H1 (cell line): ENCODE measurements at regions not wholly inside any gene's neighbourhood (a gene's known extent, or its start where the extent isn't known, plus 50 kb on each side); places are given as distances from the start of the nearest gene placed in this dataset.

Experiments used
- CTCF ChIA-PET: fragments of 300-600 bp; sonication (Branson Sonifier 250); formaldehyde crosslinking; loops from one replicate; lab custom pipeline; 2021; ENCODE audit not compliant: partially characterized antibody; lab: Charles Lee
- POLR2A ChIA-PET: fragments of 300-600 bp; sonication (Branson Sonifier 250); formaldehyde crosslinking; loops from one replicate; lab custom pipeline; 2021; ENCODE audit warnings: inconsistent platforms; ENCODE audit not compliant: partially characterized antibody; lab: Charles Lee
- DNase-seq, 2 experiments: peaks; one replicate each; pipeline versions ENCODE4 v3.0.0 to v3.0.0-alpha.2; 2010 to 2022; ENCODE audit warnings: low spot score in 2 of 2, low read depth in 1 of 2, mixed read lengths in 1 of 2
- FAIRE-seq: peaks from 2 replicates; lab custom pipeline; 2011; peaks lifted over from hg19 to GRCh38; lab: Jason Lieb, UNC
- H2AFZ ChIP-seq: 2 replicates; pipeline ENCODE4 v1.8.1; 2012; ENCODE audit warnings: low read length, inconsistent platforms
- H2AK5ac ChIP-seq: 2 replicates; pipeline ENCODE4 v1.6.1; 2013; ENCODE audit warnings: low read depth, low read length
- H2BK120ac ChIP-seq: replicated peaks from 2 replicates; pipeline ENCODE3; 2013; ENCODE audit warnings: low read depth, low read length, inconsistent platforms
- H2BK12ac ChIP-seq: 2 replicates; pipeline ENCODE4 v1.6.1; 2013; ENCODE audit warnings: low read depth, low read length
- H2BK15ac ChIP-seq: 2 replicates; pipeline ENCODE4 v1.6.1; 2013; ENCODE audit warnings: low read length
- H2BK20ac ChIP-seq: 2 replicates; pipeline ENCODE4 v1.6.1; 2013; ENCODE audit warnings: low read length
- H2BK5ac ChIP-seq: 2 replicates; pipeline ENCODE4 v1.6.1; 2013; ENCODE audit warnings: low read depth, low read length
- H3K14ac ChIP-seq: 2 replicates; pipeline ENCODE4 v1.6.1; 2013; ENCODE audit warnings: inconsistent platforms; ENCODE audit not compliant: insufficient read length
- H3K18ac ChIP-seq: 2 replicates; pipeline ENCODE4 v1.6.1; 2013; ENCODE audit warnings: low read length; ENCODE audit errors: extremely low read depth
- H3K23ac ChIP-seq: 2 replicates; pipeline ENCODE4 v1.6.1; 2013; ENCODE audit warnings: inconsistent platforms; ENCODE audit not compliant: insufficient read length
- H3K23me2 ChIP-seq: 2 replicates; pipeline ENCODE4 v1.6.1; 2013; ENCODE audit warnings: low read depth, low read length
- H3K27ac ChIP-seq: 2 replicates; pipeline ENCODE4 v1.6.1; 2011; ENCODE audit warnings: low read depth, low read length, inconsistent platforms
- H3K27me3 ChIP-seq, 4 experiments: replicated peaks in 1 of 4; 1 replicate in 1 of 4; 2 replicates in 3 of 4; pipeline versions ENCODE4 v1.6.1 to v1.8.1; 2011 to 2013; ENCODE audit warnings: low read length in 3 of 4, mild to moderate bottlenecking in 3 of 4, inconsistent platforms in 2 of 4, mixed read lengths in 2 of 4, moderate library complexity in 1 of 4; ENCODE audit not compliant: control insufficient read depth in 3 of 4, insufficient read depth in 3 of 4; ENCODE audit errors: extremely low read depth in 1 of 4
- H3K36me3 ChIP-seq, 4 experiments: 2 replicates each; pipeline versions ENCODE4 v1.6.1 to v1.8.1; 2011 to 2013; ENCODE audit warnings: mild to moderate bottlenecking in 4 of 4, low read length in 3 of 4, moderate library complexity in 2 of 4, control low read depth in 1 of 4, inconsistent platforms in 1 of 4; ENCODE audit not compliant: insufficient read depth in 4 of 4, control insufficient read depth in 2 of 4
- H3K4ac ChIP-seq: replicated peaks from 2 replicates; pipeline ENCODE3; 2013; ENCODE audit warnings: low read length, low read depth, mixed read lengths, inconsistent platforms; ENCODE audit not compliant: insufficient read length
- H3K4me1 ChIP-seq, 4 experiments: replicated peaks in 1 of 4; 1 replicate in 1 of 4; 2 replicates in 3 of 4; pipeline versions ENCODE4 v1.6.1 to v1.8.1; 2011 to 2013; ENCODE audit warnings: low read length in 3 of 4, inconsistent platforms in 2 of 4, mixed read lengths in 1 of 4; ENCODE audit not compliant: insufficient read depth in 4 of 4, control insufficient read depth in 3 of 4
- H3K4me2 ChIP-seq, 2 experiments: 2 replicates each; pipeline versions ENCODE4 v1.6.1 to v1.8.1; 2011 to 2013; ENCODE audit warnings: low read depth in 2 of 2, low read length in 2 of 2, control low read depth in 1 of 2, inconsistent platforms in 1 of 2, mild to moderate bottlenecking in 1 of 2; ENCODE audit not compliant: insufficient read depth in 1 of 2
- H3K4me3 ChIP-seq, 4 experiments: fragments of 200-600, 300-600 bp in 1 of 4; sonication (generic), shearing (Covaris generic), sonication (Bioruptor Twin) in 1 of 4; 2 replicates each; pipeline versions ENCODE4 v1.5.1 to v1.8.1; 2011 to 2016; ENCODE audit warnings: low read length in 4 of 4, low read depth in 3 of 4, control low read depth in 2 of 4, inconsistent platforms in 2 of 4, mild to moderate bottlenecking in 2 of 4, mixed read lengths in 1 of 4, moderate library complexity in 1 of 4; ENCODE audit not compliant: insufficient read depth in 2 of 4; ENCODE audit errors: extremely low read depth in 1 of 4
- H3K56ac ChIP-seq: replicated peaks from 2 replicates; pipeline ENCODE3; 2013; ENCODE audit warnings: low read depth, mild to moderate bottlenecking, mixed read lengths, low read length, inconsistent platforms; ENCODE audit not compliant: insufficient read length
- H3K79me1 ChIP-seq: 2 replicates; pipeline ENCODE4 v1.6.1; 2013; ENCODE audit warnings: low read depth, low read length, control low read depth
- H3K79me2 ChIP-seq, 2 experiments: 2 replicates each; pipeline versions ENCODE4 v1.6.1 to v1.8.1; 2012 to 2013; ENCODE audit warnings: low read length in 2 of 2, mild to moderate bottlenecking in 2 of 2, inconsistent platforms in 1 of 2; ENCODE audit not compliant: insufficient read depth in 2 of 2, control insufficient read depth in 1 of 2
- H3K9ac ChIP-seq, 4 experiments: replicated peaks in 1 of 4; 1 replicate in 1 of 4; 2 replicates in 3 of 4; pipeline versions ENCODE4 v1.6.1 to v1.8.1; 2011 to 2013; ENCODE audit warnings: low read depth in 3 of 4, low read length in 3 of 4, control low read depth in 2 of 4, mild to moderate bottlenecking in 2 of 4, moderate library complexity in 2 of 4, inconsistent platforms in 1 of 4; ENCODE audit errors: extremely low read depth in 1 of 4
- H3K9me3 ChIP-seq, 2 experiments: 2 replicates each; pipeline versions ENCODE4 v1.6.1 to v1.8.1; 2012 to 2013; ENCODE audit warnings: mild to moderate bottlenecking in 2 of 2, moderate library complexity in 2 of 2, control low read depth in 1 of 2, inconsistent platforms in 1 of 2, low read depth in 1 of 2, low read length in 1 of 2, mixed read lengths in 1 of 2; ENCODE audit not compliant: insufficient read depth in 2 of 2
- H4K20me1 ChIP-seq, 2 experiments: replicated peaks in 1 of 2; 2 replicates each; pipeline versions ENCODE3 to v1.8.1; 2011 to 2013; ENCODE audit warnings: inconsistent platforms in 2 of 2, low read length in 2 of 2, mild to moderate bottlenecking in 1 of 2; ENCODE audit not compliant: insufficient read depth in 2 of 2, control insufficient read depth in 1 of 2
- H4K5ac ChIP-seq: 2 replicates; pipeline ENCODE4 v1.6.1; 2013; ENCODE audit warnings: low read length, low read depth, mixed read lengths, inconsistent platforms; ENCODE audit not compliant: insufficient read length
- H4K8ac ChIP-seq: 2 replicates; pipeline ENCODE4 v1.8.0; 2013; ENCODE audit warnings: mild to moderate bottlenecking, moderate library complexity, low read length, inconsistent platforms; ENCODE audit not compliant: insufficient read depth; ENCODE audit errors: extremely low read depth
- H4K91ac ChIP-seq: replicated peaks from 2 replicates; pipeline ENCODE3; 2013; ENCODE audit warnings: low read length, mixed read lengths, inconsistent platforms; ENCODE audit not compliant: insufficient read length
- CEBPB ChIP-seq: IDR thresholded peaks from 2 replicates; pipeline ENCODE4 v1.6.1; 2012; ENCODE audit warnings: low read depth, low read length
- CHD2 ChIP-seq: IDR thresholded peaks from 2 replicates; pipeline ENCODE4 v1.6.1; 2012; ENCODE audit warnings: low read length, improper control_type of control experiment
- CREB1 ChIP-seq: IDR thresholded peaks from 2 replicates; pipeline ENCODE4 v1.6.1; 2012; ENCODE audit warnings: inconsistent platforms
- GTF2F1 ChIP-seq: IDR thresholded peaks from 2 replicates; pipeline ENCODE4 v1.6.1; 2012; ENCODE audit warnings: low read depth, low read length, improper control_type of control experiment, borderline replicate concordance
- HDAC2 ChIP-seq, 2 experiments: fragments of 300-600 bp in 1 of 2; sonication (generic) in 1 of 2; IDR thresholded peaks; 2 replicates each; pipeline ENCODE4 v1.6.1; 2011 to 2012; ENCODE audit warnings: low read depth in 2 of 2, low read length in 2 of 2, mild to moderate bottlenecking in 2 of 2, moderate library complexity in 2 of 2, borderline replicate concordance in 1 of 2, inconsistent platforms in 1 of 2
- KDM5A ChIP-seq: fragments of 200-600 bp; IDR thresholded peaks from 2 replicates; pipeline ENCODE4 v1.7.1; 2012; ENCODE audit warnings: mild to moderate bottlenecking, low read length, inconsistent platforms, mixed read lengths
- RBBP5 ChIP-seq: IDR thresholded peaks from 2 replicates; pipeline ENCODE4 v1.7.1; 2012; ENCODE audit warnings: low read depth, mild to moderate bottlenecking, inconsistent platforms, low read length, moderate library complexity, borderline replicate concordance
- SP1 ChIP-seq: IDR thresholded peaks from 2 replicates; pipeline ENCODE4 v1.6.1; 2011; ENCODE audit warnings: low read depth, low read length
- TAF7 ChIP-seq: optimal IDR thresholded peaks from 2 replicates; pipeline ENCODE3; 2011; ENCODE audit warnings: low read depth, mild to moderate bottlenecking, inconsistent platforms, low read length, moderate library complexity, borderline replicate concordance
- TCF12 ChIP-seq: IDR thresholded peaks from 2 replicates; pipeline ENCODE4 v1.6.1; 2011; ENCODE audit warnings: low read depth, mild to moderate bottlenecking, low read length
- WGBS, 2 experiments: shearing (Covaris generic) in 1 of 2; methylation state at CpG; one replicate each; pipeline versions ENCODE4 v1.1.6 to v1.1.7; 2013 to 2015; ENCODE audit warnings: low lambda C conversion rate in 2 of 2, mixed read lengths in 2 of 2, inconsistent platforms in 1 of 2, low coverage in 1 of 2, missing lambda C conversion rate in 1 of 2; ENCODE audit not compliant: insufficient replicate concordance in 2 of 2, insufficient coverage in 1 of 2, insufficient read length in 1 of 2; ENCODE audit errors: extremely low coverage in 1 of 2, missing lambda C conversion rate in 1 of 2; 5-methylcytosine and 5-hydroxymethylcytosine counted together

GRCh38 chr16:85989863-85990643 lies 91.1 kb downstream of the IRF8 start:
- WGBS, 2 experiments: 87% methylated on average over 15 of the region's 15 CpGs; no CpG with 5 or more reads in 1 of the 2 experiments
- Histone ChIP-seq H3K9ac (no peak overlapping the region), H3K27me3 (no peaks in the 10 kb centered on the region), H3K79me1 (no peaks in the 10 kb centered on the region), H4K20me1 (no peaks in the 10 kb centered on the region), H3K23ac (no peak overlapping the region), H3K14ac (no peak overlapping the region), H3K23me2 (no peaks in the 10 kb centered on the region), H3K27ac (no peak overlapping the region), H3K4me1 (no peaks in the 10 kb centered on the region; a peak in 1 of 7 replicates), H3K36me3 (no peaks in the 10 kb centered on the region), H4K5ac (no peak overlapping the region), H4K91ac (no peak overlapping the region), H2BK15ac (no peak overlapping the region), H2BK20ac (no peak overlapping the region), H4K8ac (no peak overlapping the region), H2AFZ (no peak overlapping the region), H3K18ac (no peak overlapping the region), H3K4me3 (no peak overlapping the region), H2BK5ac (no peak overlapping the region), H2AK5ac (no peak overlapping the region), H3K9me3 (no peaks in the 10 kb centered on the region), H3K4me2 (no peak overlapping the region), H2BK12ac (no peak overlapping the region), H3K56ac (no peak overlapping the region), H3K4ac (no peak overlapping the region), H3K79me2 (no peaks in the 10 kb centered on the region), H2BK120ac (no peak overlapping the region)
- no peak for FAIRE-seq
- POLR2A ChIA-PET: no interaction called here
- no peak for DNase-seq
- CTCF ChIA-PET: interaction anchor here (0.8 to 18.2 kb wide), 12 partner anchors 8 to 529 kb away, joined by 3 to 319 read pairs (median 4); no protein-coding TSS in a partner anchor
- TF ChIP-seq CHD2 (no peak), CREB1 (no peak), TCF12 (no peak), RBBP5 (no peak), CEBPB (no peak), HDAC2 (IDR thresholded peaks at IDR 0.05; ENCODE audit: borderline replicate concordance in 1 of 2, low read depth in 2 of 2, low read length in 2 of 2) (no peak), KDM5A (no peak), SP1 (no peak), GTF2F1 (no peak), TAF7 (no peak)
